ENCODE measurements at regions not wholly inside any gene's neighbourhood (a gene's known extent, or its start where the extent isn't known, plus 50 kb on each side); places are given as distances from the start of the nearest gene placed in this dataset.

- no peaks in the 10 kb centered on the region for H4K20me1 ChIP-seq (ENCODE audit: insufficient read depth, poor library complexity, severe bottlenecking)
- H3K4me1 ChIP-seq (ENCODE audit: insufficient read depth) = no peaks in the 10 kb centered on the region
- H3K36me3 ChIP-seq (replicated peaks; ENCODE audit: insufficient read depth, low read depth) = no peaks in the 10 kb centered on the region
- no peaks in the 10 kb centered on the region for H3K9me2 ChIP-seq (replicated peaks; ENCODE audit: insufficient read depth)
- H3K79me2 ChIP-seq = no peaks in the 10 kb centered on the region
- TF ChIP-seq EZH2phosphoT487 (IDR thresholded peaks at IDR 0.05; ENCODE audit: low read depth, severe bottlenecking, unreplicated experiment) = no peak
- TF ChIP-seq CTCF (IDR thresholded peaks at IDR 0.05; ENCODE audit: poor library complexity) = no peak
- no peak for TF ChIP-seq EZH2 (IDR thresholded peaks at IDR 0.05; ENCODE audit: borderline replicate concordance)
- no peak overlapping the region for H2AFZ ChIP-seq
- no peaks in the 10 kb centered on the region for H3K27me3 ChIP-seq
- DNase-seq (ENCODE audit: low spot score) = no peak
- H3K27ac ChIP-seq = no peak overlapping the region
- H3K4me3 ChIP-seq = no peak overlapping the region
- H3K9me3 ChIP-seq (ENCODE audit: low read depth) = peaks cover 8% of the 10 kb centered on the region
- 89% methylated on average over 2 of the region's 2 CpGs for WGBS (ENCODE audit: low lambda C conversion rate, missing lambda C conversion rate)
- H3K4me2 ChIP-seq = no peak overlapping the region
Measured at GRCh38 chr14:32265584-32265983, 62.5 kb upstream of the RNU6-8 start.

- Histone ChIP-seq H3K27me3 (no peaks in the 10 kb centered on the region), H4K20me1 (ENCODE audit: insufficient read depth, poor library complexity, severe bottlenecking) (no peaks in the 10 kb centered on the region), H3K4me1 (ENCODE audit: insufficient read depth) (no peaks in the 10 kb centered on the region), H3K36me3 (replicated peaks; ENCODE audit: insufficient read depth, low read depth) (no peaks in the 10 kb centered on the region), H3K9me2 (replicated peaks; ENCODE audit: insufficient read depth) (no peaks in the 10 kb centered on the region), H3K79me2 (no peaks in the 10 kb centered on the region), H3K4me2 (no peak overlapping the region), H3K4me3 (no peak overlapping the region), H3K27ac (no peak overlapping the region), H2AFZ (no peak overlapping the region), H3K9me3 (ENCODE audit: low read depth) (no peaks in the 10 kb centered on the region)
- WGBS (ENCODE audit: low lambda C conversion rate, missing lambda C conversion rate) = 61% methylated on average over 3 of the region's 3 CpGs
- TF ChIP-seq EZH2 (IDR thresholded peaks at IDR 0.05; ENCODE audit: borderline replicate concordance) (no peak), CTCF (IDR thresholded peaks at IDR 0.05; ENCODE audit: poor library complexity) (no peak), EZH2phosphoT487 (IDR thresholded peaks at IDR 0.05; ENCODE audit: low read depth, severe bottlenecking, unreplicated experiment) (no peak)
- DNase-seq (ENCODE audit: low spot score) = no peak
Measured at GRCh38 chr14:32277998-32278397, 51.1 kb upstream of the AKAP6 start.

Data from hepatocyte (in vitro differentiated cells).